Activated CD4-positive, alpha-beta T cell treated with anti-CD3 and anti-CD28 coated beads, Interleukin-2, Interleukin-6, amounts not matched to agents 100 ng/mL and 50 ng/mL, durations not matched to agents 16 hours and 8 hours (primary cell): ENCODE measurements at regions not wholly inside any gene's neighbourhood (a gene's known extent, or its start where the extent isn't known, plus 50 kb on each side); places are given as distances from the start of the nearest gene placed in this dataset.

ENCODE experiments used
- DNase-seq: peaks from one replicate; pipeline ENCODE4 v3.0.0-alpha.2; 2020

DNA sequence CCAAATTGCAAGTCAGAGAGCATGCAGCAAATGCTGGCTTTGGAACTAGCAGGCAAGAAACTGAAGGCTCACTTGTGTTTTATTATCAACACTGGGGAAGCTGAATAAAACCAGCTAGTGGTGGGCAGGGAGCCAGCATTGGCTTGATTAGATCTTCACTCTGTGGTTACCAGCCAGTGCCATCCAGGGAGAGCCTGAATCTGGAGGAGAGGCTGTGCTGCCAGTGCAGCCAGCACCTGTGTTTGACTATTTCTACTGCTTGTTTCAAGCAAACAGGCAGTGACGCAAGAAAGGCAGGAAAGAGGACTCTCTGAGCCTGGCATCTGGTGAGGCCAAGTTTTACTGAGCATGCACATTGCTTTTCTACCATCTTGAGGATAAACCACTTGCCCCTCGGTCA, 247.0 kb downstream of the PHLDA1 start:
- DNase-seq, result peak; percentile 20

DNA sequence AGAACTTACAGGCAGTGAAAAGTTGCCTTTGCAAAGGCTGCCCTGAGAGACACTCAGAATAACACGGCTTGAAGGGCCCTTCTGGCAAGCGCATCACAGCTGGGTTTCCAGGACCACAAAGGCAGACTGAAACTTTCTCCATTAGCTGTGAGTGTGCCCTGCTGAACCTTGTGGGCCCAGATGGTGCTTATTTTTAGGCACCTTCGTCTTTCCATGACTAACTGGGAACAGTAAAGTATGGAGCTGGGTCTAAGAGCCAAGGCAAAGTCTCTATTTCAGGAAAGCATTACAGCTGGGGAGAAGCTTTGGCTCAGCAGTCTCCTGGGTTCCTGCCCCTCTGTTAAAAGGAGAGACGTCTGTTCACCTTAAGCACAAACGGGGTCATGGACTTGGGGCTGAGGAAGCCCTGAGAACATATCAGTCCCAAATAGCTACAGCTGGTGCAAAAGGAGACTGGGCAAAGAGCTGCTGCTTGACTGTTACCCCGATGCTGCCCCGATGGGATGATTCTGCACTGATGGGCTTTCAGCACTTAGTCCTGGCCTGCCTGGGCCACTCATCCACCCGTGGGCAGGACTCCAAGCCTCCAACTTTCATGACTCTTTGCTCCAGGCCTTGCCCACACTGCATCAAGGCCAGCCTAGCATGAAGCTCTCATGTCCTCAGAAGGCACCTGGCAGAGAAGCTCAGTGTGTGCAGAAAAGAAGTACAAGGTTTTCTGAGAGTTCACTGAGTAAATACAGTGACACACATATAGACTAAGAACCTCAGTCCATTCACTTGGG, 248.3 kb downstream of the PHLDA1 start:
- DNase-seq, result no peak

GRCh38 chr12:75782069-75782581, 249.5 kb downstream of the PHLDA1 start:
- DNase-seq, result no peak

GRCh38 chr12:75781532-75782046, 250.0 kb downstream of the PHLDA1 start:
- peak; percentile 52 for DNase-seq

- DNase-seq, result no peak
Observed at GRCh38 chr12:75779891-75780496, 251.6 kb downstream of the PHLDA1 start.

DNA sequence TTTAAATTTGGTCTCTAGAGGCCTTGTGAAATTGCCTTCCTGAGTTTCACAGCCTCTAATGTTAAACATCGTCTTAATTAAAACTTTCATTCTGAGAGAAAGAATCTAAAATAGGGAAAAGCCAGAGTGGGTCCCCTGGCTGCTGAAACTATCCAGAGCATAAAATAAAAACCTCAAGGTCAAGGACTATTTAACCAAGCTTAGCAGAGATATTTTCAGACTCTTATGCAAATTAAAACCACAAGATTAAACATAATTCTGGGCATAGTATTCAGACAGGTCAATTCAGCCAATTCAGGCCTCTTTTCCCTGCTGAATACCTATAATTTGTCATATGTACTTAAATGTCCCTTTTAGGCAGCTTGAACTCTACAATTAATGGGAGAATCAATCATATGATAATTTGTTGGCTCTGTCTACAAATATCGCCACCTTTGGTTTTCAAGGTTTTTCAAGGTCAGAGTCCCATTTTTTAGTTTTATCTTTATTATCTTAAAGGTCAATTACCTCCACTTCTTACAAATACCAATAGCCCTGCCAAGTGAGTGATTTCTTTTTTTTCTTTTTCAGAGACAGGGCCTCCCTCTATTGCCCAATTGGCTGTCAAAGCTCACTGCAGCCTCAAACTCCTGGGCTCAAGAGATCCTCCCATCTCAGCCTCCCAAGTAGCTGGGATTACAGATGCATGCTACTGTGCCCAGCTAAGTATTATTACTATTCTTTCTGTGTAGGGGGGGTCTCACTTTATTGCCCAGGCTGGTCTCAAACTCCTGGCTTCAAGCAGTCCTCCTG, 257.1 kb downstream of the PHLDA1 start:
- DNase-seq, result no peak

- no peak for DNase-seq
Observed at GRCh38 chr12:75773377-75773776, 258.2 kb downstream of the PHLDA1 start.

- no peak for DNase-seq
Observed at GRCh38 chr12:75771023-75771422, 259.6 kb upstream of the KRR1 start.

GRCh38 chr12:75767957-75768356, 256.5 kb upstream of the KRR1 start:
- DNase-seq, result no peak

- DNase-seq, result no peak
Observed at GRCh38 chr12:75766263-75767160, 255.1 kb upstream of the KRR1 start.

DNA sequence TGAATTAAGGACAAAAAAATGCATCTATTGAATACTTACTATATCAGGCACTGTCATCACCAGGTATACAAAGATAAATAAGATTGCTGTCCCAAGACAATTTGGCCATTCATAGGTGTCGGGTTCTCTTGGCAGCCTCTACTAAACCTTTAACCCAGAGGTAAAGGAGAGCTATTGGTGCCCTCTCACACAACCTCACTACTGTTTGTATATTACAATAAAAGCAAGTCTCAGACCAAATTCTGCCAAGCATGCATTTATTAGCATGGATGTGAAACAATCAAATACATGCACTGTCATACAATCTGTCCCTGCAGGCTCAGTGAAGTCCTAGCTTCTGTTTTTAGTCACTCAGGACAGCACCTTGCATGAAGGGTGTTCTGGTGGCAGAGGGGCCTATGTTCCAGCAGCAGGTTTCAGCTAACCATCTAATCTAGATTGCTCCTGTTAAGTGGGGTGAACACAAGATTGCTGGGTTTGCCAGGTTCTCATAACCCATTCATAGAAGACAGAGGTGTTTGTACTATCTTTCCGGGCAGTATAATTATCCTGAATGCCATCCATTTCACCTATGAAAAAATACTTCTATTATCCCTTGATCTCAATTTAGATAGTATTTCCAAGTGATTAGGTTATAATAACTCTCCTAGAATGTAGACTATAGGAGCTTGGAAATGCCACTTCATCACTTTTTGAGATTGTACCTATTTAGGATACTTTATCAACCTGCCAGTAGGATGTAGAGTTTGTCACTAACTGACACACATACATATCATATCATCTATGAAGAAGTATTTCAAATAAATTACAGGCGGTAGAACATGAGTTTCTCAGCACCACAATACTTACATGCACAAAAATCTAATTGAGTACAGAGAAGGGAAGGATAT, 254.0 kb upstream of the KRR1 start:
- no peak for DNase-seq

DNA sequence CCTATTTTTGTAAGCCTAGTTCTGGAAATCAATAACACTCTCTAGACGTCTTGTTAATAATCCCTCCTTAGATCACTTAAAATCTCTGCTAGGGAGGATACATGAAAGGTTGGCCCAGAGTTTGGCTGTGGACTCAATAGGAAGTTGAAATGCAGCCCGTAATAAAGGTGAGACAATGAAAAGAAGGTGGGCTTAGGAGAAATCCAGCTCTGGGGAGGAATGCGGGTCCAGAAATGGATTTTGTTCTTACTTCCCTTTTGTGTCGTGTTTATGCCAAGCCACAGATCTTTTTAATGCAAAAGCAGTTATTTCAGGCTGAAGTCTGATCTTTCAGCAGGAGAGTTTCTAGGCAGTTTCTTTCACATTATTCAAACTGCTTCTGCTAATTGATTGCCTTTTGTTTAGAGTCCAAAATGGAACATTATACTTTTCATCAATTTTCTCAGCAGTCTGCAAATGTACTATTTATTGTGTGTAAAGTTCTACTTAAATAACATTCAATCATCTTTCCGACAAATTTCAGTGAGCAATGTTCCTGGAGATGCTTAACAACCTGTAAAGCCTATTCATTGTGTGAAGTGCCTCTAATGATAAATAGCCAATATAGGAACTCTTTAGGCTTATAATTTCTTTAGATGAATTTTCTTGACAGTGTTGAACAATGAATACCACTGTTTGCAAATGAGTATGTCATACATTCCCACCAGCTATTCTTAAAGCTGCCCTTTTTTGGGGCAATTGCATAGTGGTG, 252.9 kb upstream of the KRR1 start:
- no peak for DNase-seq

DNA sequence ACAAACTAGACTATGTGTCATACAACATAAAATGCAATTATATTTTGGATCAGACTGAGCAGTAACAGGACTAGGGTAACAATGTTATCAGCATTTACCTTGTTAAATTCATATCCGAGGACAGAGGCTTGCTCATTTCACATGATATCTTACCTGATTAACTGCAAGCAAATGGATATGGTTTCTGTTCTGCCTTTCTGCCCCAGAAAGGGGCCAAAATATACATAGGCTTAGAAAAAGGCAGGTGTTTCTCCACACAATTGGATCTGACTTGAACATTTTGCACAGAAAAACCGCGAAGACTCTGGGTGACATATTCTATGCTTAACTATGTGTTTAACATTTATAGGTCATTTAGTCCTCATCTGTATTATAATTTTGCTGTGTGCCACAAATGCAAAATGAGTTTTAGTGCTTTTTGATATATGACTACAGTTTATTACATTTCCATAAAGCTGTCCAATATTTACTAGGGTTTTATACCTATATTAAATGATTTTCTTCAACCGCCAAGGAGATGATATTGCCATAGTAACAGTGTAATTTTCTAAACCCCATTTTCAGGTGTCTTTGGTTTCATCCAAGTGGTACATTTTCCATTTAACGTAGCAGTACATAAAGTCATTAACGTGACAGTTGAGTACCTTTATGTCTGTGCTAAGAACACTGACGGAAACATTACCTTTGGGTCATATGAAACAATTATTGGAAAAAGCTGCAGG, 249.3 kb upstream of the KRR1 start:
- no peak for DNase-seq

GRCh38 chr12:75759842-75760572, 248.6 kb upstream of the KRR1 start:
- peak; percentile 31 for DNase-seq

DNA sequence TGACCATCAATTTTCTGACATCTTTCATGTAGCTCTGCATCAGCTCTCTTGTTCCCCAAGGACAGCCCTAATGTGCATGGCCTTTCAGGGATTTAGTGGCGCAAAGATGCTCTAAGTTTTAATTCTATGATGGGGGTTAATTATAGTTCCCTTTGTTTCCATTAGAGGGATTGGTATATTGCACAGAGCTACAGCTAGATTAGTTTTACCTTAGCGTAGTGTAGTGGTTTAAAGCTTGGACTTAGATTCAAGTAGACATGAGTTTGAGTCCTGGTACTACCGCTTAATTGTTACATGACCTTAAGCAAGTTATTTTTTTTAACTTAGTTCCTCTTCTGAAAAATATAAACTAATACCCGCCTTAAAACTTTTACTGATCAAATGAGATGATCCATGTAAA, 247.8 kb upstream of the KRR1 start:
- DNase-seq, result no peak

DNA sequence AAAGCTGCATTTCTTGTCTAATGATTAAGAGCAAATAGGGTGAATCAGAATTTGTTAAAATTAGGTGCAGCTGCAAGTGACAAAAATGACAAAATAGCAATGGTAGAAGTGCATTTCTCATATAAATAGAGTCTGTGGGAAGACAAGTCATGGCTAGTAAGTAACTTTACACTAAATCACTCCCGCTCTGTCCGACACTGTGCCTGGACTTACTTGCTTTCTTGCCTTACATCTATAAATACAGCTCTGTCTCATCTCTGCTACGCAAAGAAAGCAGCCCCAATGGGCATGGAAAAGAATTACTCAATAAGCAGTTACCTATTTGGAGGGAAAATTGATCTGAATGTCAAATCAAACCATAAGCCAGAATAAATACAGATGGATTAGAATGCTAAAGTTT, 245.4 kb upstream of the KRR1 start:
- DNase-seq, result no peak

GRCh38 chr12:75756111-75756510, 244.7 kb upstream of the KRR1 start:
- no peak for DNase-seq

DNA sequence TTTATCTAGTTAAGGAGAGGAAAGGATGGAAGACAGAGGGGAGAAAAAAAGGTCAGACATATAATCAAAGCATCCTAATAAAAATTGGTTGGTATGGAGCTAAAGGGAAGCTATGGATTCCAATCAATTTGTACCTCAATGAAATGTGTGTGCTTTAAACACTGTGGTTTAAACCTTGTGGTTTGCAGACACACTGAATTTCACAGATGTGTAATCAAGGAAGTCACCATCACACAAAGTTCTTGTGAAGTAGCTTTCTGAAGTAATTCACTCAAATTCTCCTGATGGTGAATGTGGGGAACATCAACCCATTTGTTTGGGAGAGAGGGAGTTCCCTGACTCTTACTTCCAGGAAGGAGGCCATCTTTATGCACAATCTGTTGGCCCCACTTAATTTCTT, 243.3 kb upstream of the KRR1 start:
- DNase-seq, result peak; percentile 48

GRCh38 chr12:75754141-75754540, 242.7 kb upstream of the KRR1 start:
- no peak for DNase-seq
